Nephron progenitor cell (in vitro differentiated cells): ENCODE measurements at regions not wholly inside any gene's neighbourhood (a gene's known extent, or its start where the extent isn't known, plus 50 kb on each side); places are given as distances from the start of the nearest gene placed in this dataset.

Experiments
- DNase-seq: peaks from one replicate; pipeline ENCODE4 v3.0.0; 2021
- H3K27ac Mint-ChIP-seq: 2 replicates; pipeline ENCODE4 v1.8.0; 2021; ENCODE audit warnings: mild to moderate bottlenecking, moderate library complexity, mixed read lengths
- H3K27me3 Mint-ChIP-seq: 2 replicates; pipeline ENCODE4 v1.8.0; 2021; ENCODE audit warnings: mild to moderate bottlenecking, low read depth, mixed read lengths; ENCODE audit not compliant: poor library complexity
- H3K36me3 Mint-ChIP-seq: 2 replicates; pipeline ENCODE4 v1.8.0; 2021; ENCODE audit warnings: low read depth, mixed read lengths
- H3K4me1 Mint-ChIP-seq: 2 replicates; pipeline ENCODE4 v1.8.0; 2021; ENCODE audit warnings: mixed read lengths
- H3K4me3 Mint-ChIP-seq: 2 replicates; pipeline ENCODE4 v1.8.0; 2021; ENCODE audit warnings: mild to moderate bottlenecking, moderate library complexity, mixed read lengths
- H3K9me3 Mint-ChIP-seq: 2 replicates; pipeline ENCODE4 v1.8.0; 2021; ENCODE audit warnings: mild to moderate bottlenecking, moderate library complexity, mixed read lengths
- TF ChIP-seq, protein P1 (sequence below): fragments of 200-600 bp; sonication (generic); IDR thresholded peaks from 2 replicates; pipeline ENCODE4 v1.5.0; 2021; ENCODE audit warnings: antibody characterized with exemption

DNA sequence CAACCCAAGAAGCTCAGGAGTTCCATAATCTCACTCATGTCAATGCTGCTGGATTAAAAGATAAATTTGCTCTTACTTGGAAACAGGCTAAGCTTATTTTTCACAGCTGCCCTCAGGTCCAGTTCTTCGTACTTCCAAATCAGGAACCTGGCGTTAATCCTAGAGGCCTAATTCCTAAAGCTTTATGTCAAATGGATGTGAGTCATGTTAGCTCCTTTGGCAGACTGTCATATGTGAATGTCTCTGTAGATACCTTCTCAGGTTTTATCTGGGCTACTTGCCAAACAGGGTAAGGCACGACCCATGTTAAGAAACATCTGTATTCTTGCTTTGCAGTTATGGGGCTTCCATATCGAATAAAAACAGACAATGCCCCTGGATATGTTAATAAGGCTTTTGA is 504.6 kb downstream of the ALG10 start:
- no peak overlapping the region for H3K27ac Mint-ChIP-seq
- TF ChIP-seq, protein P1, sequence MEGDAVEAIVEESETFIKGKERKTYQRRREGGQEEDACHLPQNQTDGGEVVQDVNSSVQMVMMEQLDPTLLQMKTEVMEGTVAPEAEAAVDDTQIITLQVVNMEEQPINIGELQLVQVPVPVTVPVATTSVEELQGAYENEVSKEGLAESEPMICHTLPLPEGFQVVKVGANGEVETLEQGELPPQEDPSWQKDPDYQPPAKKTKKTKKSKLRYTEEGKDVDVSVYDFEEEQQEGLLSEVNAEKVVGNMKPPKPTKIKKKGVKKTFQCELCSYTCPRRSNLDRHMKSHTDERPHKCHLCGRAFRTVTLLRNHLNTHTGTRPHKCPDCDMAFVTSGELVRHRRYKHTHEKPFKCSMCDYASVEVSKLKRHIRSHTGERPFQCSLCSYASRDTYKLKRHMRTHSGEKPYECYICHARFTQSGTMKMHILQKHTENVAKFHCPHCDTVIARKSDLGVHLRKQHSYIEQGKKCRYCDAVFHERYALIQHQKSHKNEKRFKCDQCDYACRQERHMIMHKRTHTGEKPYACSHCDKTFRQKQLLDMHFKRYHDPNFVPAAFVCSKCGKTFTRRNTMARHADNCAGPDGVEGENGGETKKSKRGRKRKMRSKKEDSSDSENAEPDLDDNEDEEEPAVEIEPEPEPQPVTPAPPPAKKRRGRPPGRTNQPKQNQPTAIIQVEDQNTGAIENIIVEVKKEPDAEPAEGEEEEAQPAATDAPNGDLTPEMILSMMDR, result no peak
- peaks cover 95% of the 10 kb centered on the region for H3K9me3 Mint-ChIP-seq
- H3K4me1 Mint-ChIP-seq, result no peaks in the 10 kb centered on the region
- DNase-seq, result no peak
- H3K36me3 Mint-ChIP-seq, result no peaks in the 10 kb centered on the region
- no peak overlapping the region for H3K4me3 Mint-ChIP-seq
- peaks cover 2% of the 10 kb centered on the region for H3K27me3 Mint-ChIP-seq

DNA sequence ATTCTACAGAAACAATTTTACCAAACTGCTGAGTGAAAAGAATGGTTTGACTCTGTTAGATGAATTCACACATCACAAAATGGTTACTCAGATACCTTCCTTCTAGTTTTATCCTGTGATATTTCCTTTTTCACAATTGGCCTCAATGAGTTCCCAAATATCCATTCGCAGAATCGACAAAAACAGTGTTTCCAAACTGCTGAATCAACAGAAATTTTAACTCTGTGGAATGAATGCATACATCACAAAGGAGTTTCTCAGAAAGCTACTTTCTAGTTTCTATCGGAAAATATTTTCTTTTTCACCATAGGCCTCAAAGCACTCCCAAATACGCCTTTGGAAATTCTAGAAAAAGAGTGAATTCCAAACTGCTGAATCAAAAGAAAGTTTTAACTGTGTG is 525.0 kb downstream of the ALG10 start:
- Mint-ChIP-seq H3K4me3 (no peak overlapping the region), H3K4me1 (no peaks in the 10 kb centered on the region), H3K27me3 (no peaks in the 10 kb centered on the region), H3K9me3 (peaks cover 92% of the 10 kb centered on the region), H3K27ac (no peak overlapping the region), H3K36me3 (no peaks in the 10 kb centered on the region)
- TF ChIP-seq, protein P1, result no peak
- no peak for DNase-seq

DNA sequence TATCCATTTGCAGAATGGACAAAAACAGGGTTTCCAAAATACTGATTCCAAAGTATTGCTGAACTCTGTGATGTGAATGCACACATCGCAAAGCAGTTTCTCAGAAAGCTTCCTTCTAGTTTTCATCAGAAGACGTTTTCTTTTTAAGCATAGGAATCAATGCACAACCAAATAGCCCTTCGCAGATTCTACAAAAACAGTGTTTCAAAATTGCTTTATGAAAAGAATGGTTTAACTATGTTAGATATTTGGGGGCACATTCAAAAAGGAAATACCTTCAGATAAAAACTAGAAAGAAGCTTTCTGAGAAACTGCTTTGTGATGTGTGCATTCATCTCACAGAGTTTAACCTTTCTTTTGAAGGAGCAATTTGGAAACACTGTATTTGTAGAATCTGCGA is 569.7 kb downstream of the ALG10 start:
- DNase-seq, result no peak
- Mint-ChIP-seq H3K4me1 (no peaks in the 10 kb centered on the region), H3K27ac (no peak overlapping the region), H3K4me3 (no peak overlapping the region), H3K36me3 (peaks cover 6% of the 10 kb centered on the region), H3K27me3 (no peaks in the 10 kb centered on the region), H3K9me3 (peaks cover 99% of the 10 kb centered on the region)
- TF ChIP-seq, protein P1, result no peak

DNA sequence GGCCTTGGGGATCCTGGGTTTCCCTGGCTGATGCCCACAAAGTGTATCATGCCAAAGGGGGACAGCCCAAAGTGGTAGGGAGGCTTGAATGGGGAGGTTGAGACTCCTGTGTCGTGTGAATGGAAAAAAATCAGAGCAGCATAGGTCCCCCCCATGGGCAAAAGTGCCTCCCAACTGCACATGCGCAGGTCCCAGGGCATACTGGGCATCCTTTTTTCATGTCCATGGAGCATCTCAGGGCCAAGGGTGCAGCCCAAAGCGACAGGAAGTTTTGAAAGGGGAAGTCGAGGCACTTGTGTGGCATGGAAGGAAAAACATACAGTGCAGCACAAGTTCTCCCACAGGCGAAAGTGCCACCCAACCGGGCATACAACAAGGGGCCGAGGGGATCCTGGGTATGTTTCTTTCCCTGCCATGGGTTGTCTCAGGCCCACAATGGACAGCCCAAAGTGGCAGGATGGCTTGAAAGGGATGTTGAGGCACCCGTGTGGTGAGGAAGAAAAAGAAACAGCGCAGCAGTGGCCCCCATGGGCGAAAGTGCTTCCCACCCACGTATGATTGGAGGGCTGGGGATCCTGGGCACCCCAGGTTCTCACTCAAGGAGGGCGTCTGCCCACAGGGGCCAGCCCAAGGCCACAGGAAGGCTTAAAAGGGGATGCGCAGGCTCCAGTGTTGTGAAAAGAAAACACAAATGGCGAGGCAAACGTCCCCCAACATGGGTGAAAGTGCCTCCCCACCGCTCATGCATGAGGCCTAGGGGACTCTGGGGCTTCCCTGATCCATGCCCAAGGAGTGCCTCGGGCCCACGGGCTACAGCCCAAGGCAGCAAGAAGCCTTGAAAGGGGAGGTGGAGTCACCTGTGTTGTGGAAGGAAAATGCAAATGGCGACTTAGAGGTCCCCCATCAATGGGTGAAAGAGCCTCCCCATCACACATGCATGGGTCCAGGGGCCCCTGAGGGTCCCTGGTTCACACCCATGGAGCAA is 573.7 kb downstream of the ALG10 start:
- TF ChIP-seq, protein P1, result no peak
- H3K4me1 Mint-ChIP-seq, result no peaks in the 10 kb centered on the region
- H3K27me3 Mint-ChIP-seq, result no peaks in the 10 kb centered on the region
- no peak overlapping the region for H3K27ac Mint-ChIP-seq
- no peak overlapping the region for H3K4me3 Mint-ChIP-seq
- peaks cover 6% of the 10 kb centered on the region for H3K36me3 Mint-ChIP-seq
- H3K9me3 Mint-ChIP-seq, result peaks cover 99% of the 10 kb centered on the region
- no peak for DNase-seq

DNA sequence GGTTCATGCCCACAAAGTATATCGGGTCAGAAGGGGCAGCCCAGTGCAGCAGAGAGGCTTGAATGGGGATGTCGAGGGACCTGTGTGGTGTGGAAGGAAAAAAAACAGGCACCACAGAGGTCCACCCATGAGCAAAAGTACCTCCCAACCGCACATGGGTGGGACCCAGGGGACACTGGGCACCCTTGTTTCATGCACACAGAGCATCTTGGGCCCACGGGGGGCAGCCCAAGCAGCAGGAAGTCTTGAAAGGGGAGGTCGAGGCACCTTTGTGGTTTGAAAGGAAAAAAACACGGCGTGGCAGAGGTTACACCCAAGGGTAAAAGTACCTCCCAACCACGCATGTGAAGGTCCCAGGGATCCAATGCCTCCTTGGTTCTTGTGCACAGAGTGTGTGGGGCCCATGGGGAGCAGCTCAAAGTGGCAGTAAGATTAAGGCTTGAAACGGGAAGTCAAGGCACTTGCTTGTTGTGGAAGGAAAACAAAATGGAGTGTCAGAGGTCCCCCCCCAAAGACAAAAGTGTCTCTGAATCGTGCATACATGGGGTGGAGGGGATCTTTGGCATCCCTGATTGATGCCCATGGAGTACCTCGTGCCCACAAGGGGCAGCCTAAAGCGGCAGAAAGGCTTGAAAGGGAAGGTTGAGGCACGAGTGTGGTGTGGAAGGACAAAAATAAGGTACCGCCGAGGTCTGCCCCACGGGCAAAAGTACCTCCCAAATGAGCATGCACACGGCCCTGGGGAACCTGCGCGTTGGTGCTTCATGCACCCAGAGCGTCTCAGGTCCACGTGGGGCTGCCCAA is 575.5 kb downstream of the ALG10 start:
- DNase-seq, result no peak
- Mint-ChIP-seq H3K4me1 (no peaks in the 10 kb centered on the region), H3K27ac (no peak overlapping the region), H3K36me3 (no peaks in the 10 kb centered on the region), H3K27me3 (no peaks in the 10 kb centered on the region), H3K4me3 (no peak overlapping the region), H3K9me3 (peaks cover 99% of the 10 kb centered on the region)
- TF ChIP-seq, protein P1, result no peak
